ENCODE measurements at regions not wholly inside any gene's neighbourhood (a gene's known extent, or its start where the extent isn't known, plus 50 kb on each side); places are given as distances from the start of the nearest gene placed in this dataset.
"Not testable (repeated sequence)": the region's sequence is repeated elsewhere in the genome, so short reads cannot be mapped to it uniquely, and the experiment has no call there.

GRCh38 chr2:238618494-238619283 is 192.0 kb downstream of the ASB1 start:
- TF ChIP-seq CTCF (IDR thresholded peaks at IDR 0.05); REST (IDR thresholded peaks at IDR 0.05); RNF2 (IDR thresholded peaks at IDR 0.05; ENCODE audit: borderline replicate concordance, low read depth): not testable (repeated sequence)

Data from A549 (cell line).